Putamen (tissue), 1 donor: ENCODE measurements at regions not wholly inside any gene's neighbourhood (a gene's known extent, or its start where the extent isn't known, plus 50 kb on each side); places are given as distances from the start of the nearest gene placed in this dataset.
A peak's percentile ranks its signal among the peaks of the same experiment; 100 is the strongest.

ENCODE experiments used
- DNase-seq: peaks from one replicate; pipeline ENCODE4 v3.0.0-alpha.2; 2016; ENCODE audit warnings: low spot score

- no peak for DNase-seq
These were observed 73.3 kb downstream of the RFC3 start for GRCh38 chr13:33891196-33891742.

GRCh38 chr13:33893559-33893958 is 75.6 kb downstream of the RFC3 start:
- no peak for DNase-seq

- DNase-seq, result no peak
These were observed 86.5 kb downstream of the RFC3 start for GRCh38 chr13:33904431-33904830.

- DNase-seq, result no peak
These were observed 90.2 kb downstream of the RFC3 start for GRCh38 chr13:33908116-33908515.

- no peak for DNase-seq
These were observed 92.3 kb downstream of the RFC3 start for GRCh38 chr13:33910255-33910654.

- DNase-seq, result no peak
These were observed 93.6 kb downstream of the RFC3 start for GRCh38 chr13:33911521-33911920.

GRCh38 chr13:33913829-33914228 is 95.9 kb downstream of the RFC3 start:
- no peak for DNase-seq

- DNase-seq, result no peak
These were observed 99.2 kb downstream of the RFC3 start for GRCh38 chr13:33917190-33917589.

- no peak for DNase-seq
These were observed 100.4 kb downstream of the RFC3 start for GRCh38 chr13:33918199-33918932.

GRCh38 chr13:33919120-33919519 is 101.2 kb downstream of the RFC3 start:
- DNase-seq, result no peak

GRCh38 chr13:33925563-33925962 is 107.6 kb downstream of the RFC3 start:
- DNase-seq, result no peak

- no peak for DNase-seq
These were observed 109.4 kb downstream of the RFC3 start for GRCh38 chr13:33927315-33927714.

GRCh38 chr13:33931397-33932311 is 113.7 kb downstream of the RFC3 start:
- DNase-seq, result peak; percentile 2

GRCh38 chr13:33932769-33933406 is 114.9 kb downstream of the RFC3 start:
- DNase-seq, result no peak

GRCh38 chr13:33933810-33934209 is 115.9 kb downstream of the RFC3 start:
- no peak for DNase-seq

- DNase-seq, result no peak
These were observed 116.4 kb downstream of the RFC3 start for GRCh38 chr13:33934343-33934742.

- DNase-seq, result no peak
These were observed 117.0 kb downstream of the RFC3 start for GRCh38 chr13:33934951-33935371.

GRCh38 chr13:33935969-33936368 is 118.0 kb downstream of the RFC3 start:
- DNase-seq, result no peak

GRCh38 chr13:33937373-33938098 is 119.6 kb downstream of the RFC3 start:
- DNase-seq, result no peak

- no peak for DNase-seq
These were observed 122.3 kb downstream of the RFC3 start for GRCh38 chr13:33940256-33940655.

- no peak for DNase-seq
These were observed 122.9 kb downstream of the RFC3 start for GRCh38 chr13:33940898-33941297.

- no peak for DNase-seq
These were observed 127.5 kb downstream of the RFC3 start for GRCh38 chr13:33945477-33945876.
